ENCODE measurements at regions not wholly inside any gene's neighbourhood (a gene's known extent, or its start where the extent isn't known, plus 50 kb on each side); places are given as distances from the start of the nearest gene placed in this dataset.
A peak's percentile ranks its signal among the peaks of the same experiment; 100 is the strongest.

GRCh38 chr13:75038393-75039113 is 443.4 kb downstream of the TBC1D4 start:
- no peak for DNase-seq

- no peak for DNase-seq
These were observed 456.0 kb downstream of the TBC1D4 start for GRCh38 chr13:75025956-75026355.

GRCh38 chr13:75024602-75025001 is 457.4 kb downstream of the TBC1D4 start:
- no peak for DNase-seq

- no peak for DNase-seq
These were observed 458.4 kb downstream of the TBC1D4 start for GRCh38 chr13:75023609-75024008.

GRCh38 chr13:75021151-75021550 is 460.8 kb downstream of the TBC1D4 start:
- DNase-seq = no peak

GRCh38 chr13:75016225-75016624 is 465.7 kb downstream of the TBC1D4 start:
- no peak for DNase-seq

GRCh38 chr13:75013818-75014217 is 468.2 kb downstream of the TBC1D4 start:
- no peak for DNase-seq

- DNase-seq = no peak
These were observed 471.0 kb downstream of the TBC1D4 start for GRCh38 chr13:75010941-75011340.

GRCh38 chr13:75008926-75009325 is 473.0 kb downstream of the TBC1D4 start:
- DNase-seq = no peak

GRCh38 chr13:74990992-74991391 is 491.0 kb downstream of the TBC1D4 start:
- no peak for DNase-seq

- DNase-seq = no peak
These were observed 494.8 kb downstream of the TBC1D4 start for GRCh38 chr13:74987124-74987690.

- no peak for DNase-seq
These were observed 495.4 kb downstream of the TBC1D4 start for GRCh38 chr13:74986609-74987008.

- no peak for DNase-seq
These were observed 502.3 kb downstream of the TBC1D4 start for GRCh38 chr13:74979703-74980102.

GRCh38 chr13:74978591-74978990 is 503.4 kb downstream of the TBC1D4 start:
- no peak for DNase-seq

- DNase-seq = no peak
These were observed 504.5 kb downstream of the TBC1D4 start for GRCh38 chr13:74977498-74977897.

- no peak for DNase-seq
These were observed 506.9 kb downstream of the TBC1D4 start for GRCh38 chr13:74975111-74975510.

- DNase-seq = no peak
These were observed 507.8 kb downstream of the TBC1D4 start for GRCh38 chr13:74973935-74974879.

GRCh38 chr13:74969419-74969818 is 512.5 kb downstream of the TBC1D4 start:
- DNase-seq = no peak

GRCh38 chr13:74966814-74967424 is 515.0 kb downstream of the TBC1D4 start:
- no peak for DNase-seq

GRCh38 chr13:74966275-74966674 is 515.7 kb downstream of the TBC1D4 start:
- no peak for DNase-seq

GRCh38 chr13:74945637-74946036 is 536.3 kb downstream of the TBC1D4 start:
- DNase-seq = no peak

GRCh38 chr13:74931698-74932433 is 550.1 kb downstream of the TBC1D4 start:
- DNase-seq = peak; percentile 43
